OCI-LY3 (cell line): ENCODE measurements at regions not wholly inside any gene's neighbourhood (a gene's known extent, or its start where the extent isn't known, plus 50 kb on each side); places are given as distances from the start of the nearest gene placed in this dataset.

Experiments used
- H2AFZ ChIP-seq: fragments of 200-600, 300-600 bp; shearing (Covaris generic); 2 replicates; pipeline ENCODE4 v1.6.0; 2014; ENCODE audit warnings: antibody characterized with exemption, low read depth, low read length
- H3K27ac ChIP-seq: fragments of 200-600, 300-600 bp; sonication (generic); 2 replicates; pipeline ENCODE4 v1.5.1; 2014; ENCODE audit warnings: mild to moderate bottlenecking, low read length, moderate library complexity, mixed read lengths
- H3K27me3 ChIP-seq: fragments of 200-600, 300-600 bp; sonication (generic); 2 replicates; pipeline ENCODE4 v1.6.1; 2014; ENCODE audit warnings: low read depth, low read length, mixed read lengths
- H3K36me3 ChIP-seq: fragments of 200-600, 300-600 bp; sonication (generic); replicated peaks from 2 replicates; pipeline ENCODE3; 2014; ENCODE audit warnings: low read depth, low read length, mixed read lengths
- H3K4me1 ChIP-seq: fragments of 300-600, 200-600 bp; sonication (generic); 2 replicates; pipeline ENCODE4 v1.6.1; 2014; ENCODE audit warnings: low read length, mixed read lengths
- H3K4me2 ChIP-seq: fragments of 200-600, 300-600 bp; sonication (generic); 2 replicates; pipeline ENCODE4 v1.6.1; 2014; ENCODE audit warnings: low read length, mixed read lengths
- H3K4me3 ChIP-seq: fragments of 300-600, 200-600 bp; sonication (generic); 2 replicates; pipeline ENCODE4 v1.5.1; 2014; ENCODE audit warnings: antibody characterized with exemption, mild to moderate bottlenecking, low read length, moderate library complexity
- H3K79me2 ChIP-seq: fragments of 300-600, 200-600 bp; shearing (Covaris generic); 2 replicates; pipeline ENCODE4 v1.6.1; 2014; ENCODE audit warnings: mild to moderate bottlenecking, low read length, mixed read lengths
- H3K9ac ChIP-seq: fragments of 300-600, 200-600 bp; shearing (Covaris generic); 2 replicates; pipeline ENCODE4 v1.6.0; 2014; ENCODE audit warnings: mild to moderate bottlenecking, low read length, moderate library complexity
- H3K9me3 ChIP-seq: fragments of 200-600, 300-600 bp; shearing (Covaris generic); 2 replicates; pipeline ENCODE4 v1.6.1; 2014; ENCODE audit warnings: low read length, mixed read lengths; ENCODE audit not compliant: insufficient read depth
- H4K20me1 ChIP-seq: fragments of 200-600, 300-600 bp; sonication (generic); 2 replicates; pipeline ENCODE4 v1.6.1; 2016; ENCODE audit warnings: low read length, mixed read lengths; ENCODE audit not compliant: insufficient read depth
- CTCF ChIP-seq: fragments of 200-600, 300-600 bp; sonication (generic); IDR thresholded peaks from 2 replicates; pipeline ENCODE4 v1.5.1; 2014; ENCODE audit warnings: antibody characterized with exemption, low read length, low read depth
- EZH2phosphoT487 ChIP-seq: fragments of 200-600 bp; shearing (Covaris generic); IDR thresholded peaks from 2 replicates; pipeline ENCODE4 v1.6.1; 2018; ENCODE audit warnings: antibody characterized with exemption, mixed run types, low read depth

GRCh38 chr17:36679815-36680467, 78.6 kb downstream of the MRM1 start:
- H3K4me3 ChIP-seq = no peak overlapping the region
- H3K9ac ChIP-seq = no peak overlapping the region
- H3K79me2 ChIP-seq = no peaks in the 10 kb centered on the region
- no peaks in the 10 kb centered on the region for H3K36me3 ChIP-seq
- H4K20me1 ChIP-seq = no peaks in the 10 kb centered on the region
- no peaks in the 10 kb centered on the region for H3K9me3 ChIP-seq
- H3K4me1 ChIP-seq = no peaks in the 10 kb centered on the region
- no peak overlapping the region for H3K4me2 ChIP-seq
- no peak overlapping the region for H2AFZ ChIP-seq
- TF ChIP-seq EZH2phosphoT487 = no peak
- no peak for TF ChIP-seq CTCF
- H3K27ac ChIP-seq = no peak overlapping the region
- H3K27me3 ChIP-seq = no peaks in the 10 kb centered on the region

- no peak overlapping the region for H3K4me3 ChIP-seq
- H3K4me1 ChIP-seq = no peaks in the 10 kb centered on the region
- no peak overlapping the region for H3K27ac ChIP-seq
- H2AFZ ChIP-seq = no peak overlapping the region
- H3K9me3 ChIP-seq = no peaks in the 10 kb centered on the region
- no peaks in the 10 kb centered on the region for H4K20me1 ChIP-seq
- H3K79me2 ChIP-seq = no peaks in the 10 kb centered on the region
- H3K27me3 ChIP-seq = no peaks in the 10 kb centered on the region
- TF ChIP-seq EZH2phosphoT487 (no peak), CTCF (no peak)
- H3K36me3 ChIP-seq = no peaks in the 10 kb centered on the region
- H3K9ac ChIP-seq = no peak overlapping the region
- no peak overlapping the region for H3K4me2 ChIP-seq
These were observed 79.4 kb downstream of the MRM1 start for GRCh38 chr17:36680701-36681202.

GRCh38 chr17:36682773-36683172, 81.4 kb downstream of the MRM1 start:
- TF ChIP-seq EZH2phosphoT487 (no peak), CTCF (no peak)
- no peaks in the 10 kb centered on the region for H3K27me3 ChIP-seq
- H3K9me3 ChIP-seq = no peaks in the 10 kb centered on the region
- H4K20me1 ChIP-seq = no peaks in the 10 kb centered on the region
- H2AFZ ChIP-seq = no peak overlapping the region
- H3K4me2 ChIP-seq = no peak overlapping the region
- no peaks in the 10 kb centered on the region for H3K79me2 ChIP-seq
- H3K27ac ChIP-seq = no peak overlapping the region
- peaks cover 9% of the 10 kb centered on the region; the same call in 1 of the 2 replicates for H3K4me1 ChIP-seq
- H3K9ac ChIP-seq = no peak overlapping the region
- H3K36me3 ChIP-seq = no peaks in the 10 kb centered on the region
- H3K4me3 ChIP-seq = no peak overlapping the region

- H3K4me1 ChIP-seq = peaks cover 9% of the 10 kb centered on the region; the same call in 1 of the 2 replicates
- H3K27me3 ChIP-seq = no peaks in the 10 kb centered on the region
- TF ChIP-seq EZH2phosphoT487 (no peak), CTCF (no peak)
- H3K27ac ChIP-seq = no peak overlapping the region
- no peaks in the 10 kb centered on the region for H3K9me3 ChIP-seq
- H2AFZ ChIP-seq = no peak overlapping the region
- no peak overlapping the region for H3K9ac ChIP-seq
- no peak overlapping the region for H3K4me2 ChIP-seq
- no peak overlapping the region for H3K4me3 ChIP-seq
- no peaks in the 10 kb centered on the region for H3K79me2 ChIP-seq
- H4K20me1 ChIP-seq = no peaks in the 10 kb centered on the region
- H3K36me3 ChIP-seq = no peaks in the 10 kb centered on the region
These were observed 82.0 kb downstream of the MRM1 start for GRCh38 chr17:36683387-36683786.
